HG03354 (cell line): ENCODE measurements at regions not wholly inside any gene's neighbourhood (a gene's known extent, or its start where the extent isn't known, plus 50 kb on each side); places are given as distances from the start of the nearest gene placed in this dataset.

Experiments used
- ATAC-seq: cut with Tn5 transposase; IDR thresholded peaks from one replicate; pipeline ENCODE4 v1.9.1; 2021; ENCODE audit warnings: mild to moderate bottlenecking; ENCODE audit not compliant: unreplicated experiment, poor library complexity, severe bottlenecking

GRCh38 chr4:23741681-23742191, 148.1 kb downstream of the PPARGC1A start:
- ATAC-seq, result no peak

- ATAC-seq, result no peak
Measured at GRCh38 chr4:23737571-23737970, 152.3 kb downstream of the PPARGC1A start.

- no peak for ATAC-seq
Measured at GRCh38 chr4:23736466-23736865, 153.4 kb downstream of the PPARGC1A start.

- no peak for ATAC-seq
Measured at GRCh38 chr4:23734000-23734399, 155.8 kb downstream of the PPARGC1A start.

GRCh38 chr4:23733476-23733875, 156.4 kb downstream of the PPARGC1A start:
- no peak for ATAC-seq

GRCh38 chr4:23730998-23731397, 158.8 kb downstream of the PPARGC1A start:
- no peak for ATAC-seq

GRCh38 chr4:23728971-23729370, 160.9 kb downstream of the PPARGC1A start:
- ATAC-seq, result no peak

- no peak for ATAC-seq
Measured at GRCh38 chr4:23728393-23728792, 161.5 kb downstream of the PPARGC1A start.

GRCh38 chr4:23720556-23720955, 169.3 kb downstream of the PPARGC1A start:
- no peak for ATAC-seq

GRCh38 chr4:23718435-23718834, 171.4 kb downstream of the PPARGC1A start:
- ATAC-seq, result no peak

- ATAC-seq, result no peak
Measured at GRCh38 chr4:23717528-23718248, 172.2 kb downstream of the PPARGC1A start.

GRCh38 chr4:23710298-23710697, 179.5 kb downstream of the PPARGC1A start:
- ATAC-seq, result no peak

GRCh38 chr4:23707652-23708026, 182.2 kb downstream of the PPARGC1A start:
- ATAC-seq, result no peak

- ATAC-seq, result no peak
Measured at GRCh38 chr4:23706972-23707651, 182.7 kb downstream of the PPARGC1A start.

- no peak for ATAC-seq
Measured at GRCh38 chr4:23700197-23700596, 189.7 kb downstream of the PPARGC1A start.

- ATAC-seq, result no peak
Measured at GRCh38 chr4:23697722-23698121, 192.1 kb downstream of the PPARGC1A start.

GRCh38 chr4:23697001-23697528, 192.8 kb downstream of the PPARGC1A start:
- no peak for ATAC-seq

- ATAC-seq, result no peak
Measured at GRCh38 chr4:23686169-23686897, 203.5 kb downstream of the PPARGC1A start.

- ATAC-seq, result no peak
Measured at GRCh38 chr4:23685471-23685870, 204.4 kb downstream of the PPARGC1A start.
